RWPE1 (cell line): ENCODE measurements at regions not wholly inside any gene's neighbourhood (a gene's known extent, or its start where the extent isn't known, plus 50 kb on each side); places are given as distances from the start of the nearest gene placed in this dataset.

Experiments used
- CTCF ChIA-PET: fragments of 350-600 bp; sonication (Branson Sonifier 250); formaldehyde crosslinking; extraction: SDS; loops from one replicate; lab custom pipeline; 2021; lab: Yijun Ruan, JAX
- POLR2A ChIA-PET: fragments of 400-600 bp; formaldehyde crosslinking; extraction: SDS; loops from one replicate; lab custom pipeline; 2020; ENCODE audit warnings: antibody characterized with exemption; ENCODE audit not compliant: low non-redundant PET; lab: Yijun Ruan, JAX
- DNase-seq: peaks from one replicate; pipeline ENCODE4 v3.0.0; 2012; ENCODE audit warnings: low spot score
- H3K27ac ChIP-seq: fragments of 450-650 bp; 2 replicates; pipeline ENCODE4 v1.5.1; 2017
- TF ChIP-seq, protein P1 (sequence below): fragments of 450-650 bp; conservative IDR thresholded peaks from 2 replicates; pipeline ENCODE4 v1.5.1; 2017; ENCODE audit warnings: low read depth, mild to moderate bottlenecking

- no peak overlapping the region for H3K27ac ChIP-seq
- DNase-seq = no peak
- ChIA-PET POLR2A (no interaction called here), CTCF (no interaction called here)
- TF ChIP-seq, protein P1, sequence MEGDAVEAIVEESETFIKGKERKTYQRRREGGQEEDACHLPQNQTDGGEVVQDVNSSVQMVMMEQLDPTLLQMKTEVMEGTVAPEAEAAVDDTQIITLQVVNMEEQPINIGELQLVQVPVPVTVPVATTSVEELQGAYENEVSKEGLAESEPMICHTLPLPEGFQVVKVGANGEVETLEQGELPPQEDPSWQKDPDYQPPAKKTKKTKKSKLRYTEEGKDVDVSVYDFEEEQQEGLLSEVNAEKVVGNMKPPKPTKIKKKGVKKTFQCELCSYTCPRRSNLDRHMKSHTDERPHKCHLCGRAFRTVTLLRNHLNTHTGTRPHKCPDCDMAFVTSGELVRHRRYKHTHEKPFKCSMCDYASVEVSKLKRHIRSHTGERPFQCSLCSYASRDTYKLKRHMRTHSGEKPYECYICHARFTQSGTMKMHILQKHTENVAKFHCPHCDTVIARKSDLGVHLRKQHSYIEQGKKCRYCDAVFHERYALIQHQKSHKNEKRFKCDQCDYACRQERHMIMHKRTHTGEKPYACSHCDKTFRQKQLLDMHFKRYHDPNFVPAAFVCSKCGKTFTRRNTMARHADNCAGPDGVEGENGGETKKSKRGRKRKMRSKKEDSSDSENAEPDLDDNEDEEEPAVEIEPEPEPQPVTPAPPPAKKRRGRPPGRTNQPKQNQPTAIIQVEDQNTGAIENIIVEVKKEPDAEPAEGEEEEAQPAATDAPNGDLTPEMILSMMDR = no peak
Measured at GRCh38 chrX:126065901-126066660, 100.0 kb downstream of the DCAF12L2 start.
